SK-N-SH (cell line): ENCODE measurements at regions not wholly inside any gene's neighbourhood (a gene's known extent, or its start where the extent isn't known, plus 50 kb on each side); places are given as distances from the start of the nearest gene placed in this dataset.
A peak's percentile ranks its signal among the peaks of the same experiment; 100 is the strongest.

ENCODE experiments used
- CTCF ChIA-PET: fragments of 300-600, 350-600 bp; formaldehyde crosslinking; extraction: SDS; loops from one replicate; lab custom pipeline; 2021; lab: Yijun Ruan, JAX
- POLR2A ChIA-PET: fragments of 350-600 bp; sonication (Branson Sonifier 250); formaldehyde crosslinking; extraction: SDS; loops from one replicate; lab custom pipeline; 2020; ENCODE audit warnings: antibody characterized with exemption, inconsistent platforms; lab: Yijun Ruan, JAX
- DNase-seq: peaks from one replicate; pipeline ENCODE4 v3.0.0; 2012
- H2AFZ ChIP-seq: fragments of 200-600 bp; sonication (generic); 2 replicates; pipeline ENCODE4 v1.8.1; 2016; ENCODE audit warnings: antibody characterized with exemption, mild to moderate bottlenecking, low read depth
- H3F3A ChIP-seq: fragments of 200-600 bp; sonication (generic); replicated peaks from 2 replicates; pipeline ENCODE3; 2016; ENCODE audit warnings: antibody characterized with exemption, mild to moderate bottlenecking; ENCODE audit not compliant: insufficient read depth
- H3K27ac ChIP-seq, 2 experiments: fragments of 200-500 bp in 1 of 2; fragments of 200-600 bp in 1 of 2; sonication (Bioruptor generic) in 1 of 2; sonication (generic), shearing (Covaris generic) in 1 of 2; 2 replicates each; pipeline versions ENCODE4 v1.5.1 to v1.6.1; 2014 to 2016; ENCODE audit warnings: low read depth in 2 of 2, inconsistent platforms in 1 of 2, low read length in 1 of 2, mild to moderate bottlenecking in 1 of 2, mixed read lengths in 1 of 2
- H3K27me3 ChIP-seq: fragments of 200-600 bp; sonication (generic), shearing (Covaris generic); 2 replicates; pipeline ENCODE4 v1.6.1; 2016; ENCODE audit warnings: mixed run types; ENCODE audit not compliant: insufficient read depth
- H3K36me3 ChIP-seq, 2 experiments: fragments of 200-500 bp in 1 of 2; fragments of 200-600 bp in 1 of 2; sonication (Bioruptor generic) in 1 of 2; sonication (generic) in 1 of 2; replicated peaks in 1 of 2; 2 replicates each; pipeline versions ENCODE3 to v1.5.1; 2014 to 2016; ENCODE audit warnings: low read length in 1 of 2, mild to moderate bottlenecking in 1 of 2; ENCODE audit not compliant: insufficient read depth in 2 of 2, control insufficient read depth in 1 of 2
- H3K4me1 ChIP-seq, 2 experiments: fragments of 200-500 bp in 1 of 2; fragments of 200-600 bp in 1 of 2; sonication (Bioruptor generic) in 1 of 2; sonication (generic), shearing (Covaris generic) in 1 of 2; 2 replicates each; pipeline versions ENCODE4 v1.5.1 to v1.6.1; 2014 to 2016; ENCODE audit warnings: low read depth in 1 of 2, low read length in 1 of 2, mixed run types in 1 of 2; ENCODE audit not compliant: insufficient read depth in 2 of 2, control insufficient read depth in 1 of 2
- H3K4me2 ChIP-seq: fragments of 200-600 bp; sonication (generic), shearing (Covaris generic); 2 replicates; pipeline ENCODE4 v1.6.1; 2017; ENCODE audit warnings: mixed run types
- H3K4me3 ChIP-seq, 2 experiments: fragments of 200-500 bp in 1 of 2; fragments of 200-600 bp in 1 of 2; sonication (Bioruptor generic) in 1 of 2; sonication (generic), shearing (Covaris generic) in 1 of 2; 2 replicates each; pipeline versions ENCODE4 v1.5.1 to v1.8.1; 2014 to 2016; ENCODE audit warnings: low read depth in 2 of 2, inconsistent platforms in 1 of 2, low read length in 1 of 2, mild to moderate bottlenecking in 1 of 2, mixed read lengths in 1 of 2, moderate library complexity in 1 of 2
- H3K79me2 ChIP-seq: fragments of 200-600 bp; sonication (generic); 2 replicates; pipeline ENCODE4 v1.8.1; 2017; ENCODE audit warnings: mild to moderate bottlenecking; ENCODE audit not compliant: insufficient read depth
- H3K9ac ChIP-seq: fragments of 200-600 bp; sonication (generic); 2 replicates; pipeline ENCODE4 v1.6.1; 2017; ENCODE audit warnings: mixed run types
- H3K9me2 ChIP-seq: fragments of 200-600 bp; sonication (generic); 2 replicates; pipeline ENCODE4 v1.6.1; 2017; ENCODE audit warnings: mixed run types
- H3K9me3 ChIP-seq: fragments of 200-600 bp; sonication (generic); 2 replicates; pipeline ENCODE4 v1.6.1; 2017; ENCODE audit warnings: mixed run types, mild to moderate bottlenecking, moderate library complexity
- H4K20me1 ChIP-seq: fragments of 200-600 bp; sonication (generic); 2 replicates; pipeline ENCODE4 v1.6.1; 2017; ENCODE audit warnings: mild to moderate bottlenecking, mixed run types; ENCODE audit not compliant: insufficient read depth
- EZH2phosphoT487 ChIP-seq: fragments of 200-600 bp; sonication (generic); IDR thresholded peaks from 2 replicates; pipeline ENCODE4 v1.6.1; 2017; ENCODE audit warnings: low read depth, mixed run types, mild to moderate bottlenecking, antibody characterized with exemption, moderate library complexity, borderline replicate concordance
- FOSL2 ChIP-seq: IDR thresholded peaks from 2 replicates; pipeline ENCODE4 v1.4.0; 2012; ENCODE audit warnings: low read depth, mild to moderate bottlenecking, moderate library complexity, borderline replicate concordance
- FOXM1 ChIP-seq: IDR thresholded peaks from 2 replicates; pipeline ENCODE4 v1.4.0; 2012; ENCODE audit warnings: low read depth, mild to moderate bottlenecking
- MXI1 ChIP-seq: IDR thresholded peaks from 2 replicates; pipeline ENCODE4 v1.6.1; 2012; ENCODE audit warnings: mild to moderate bottlenecking, low read depth, low read length, improper control_type of control experiment
- NFIC ChIP-seq: IDR thresholded peaks from 2 replicates; pipeline ENCODE4 v1.4.0; 2012; ENCODE audit warnings: borderline replicate concordance
- NRF1 ChIP-seq: IDR thresholded peaks from 2 replicates; pipeline ENCODE4 v1.6.1; 2012; ENCODE audit warnings: low read depth, mild to moderate bottlenecking, low read length
- PBX3 ChIP-seq: IDR thresholded peaks from 2 replicates; pipeline ENCODE4; 2012
- RCOR1 ChIP-seq: fragments of 150-350 bp; IDR thresholded peaks from 2 replicates; pipeline ENCODE4 v1.6.1; 2017; ENCODE audit warnings: antibody characterized with exemption, low read length
- RFX5 ChIP-seq: IDR thresholded peaks from 2 replicates; pipeline ENCODE4 v1.6.1; 2012; ENCODE audit warnings: mild to moderate bottlenecking, improper control_type of control experiment, low read length
- SIN3A ChIP-seq: IDR thresholded peaks from 2 replicates; pipeline ENCODE4 v1.6.1; 2012; ENCODE audit warnings: low read depth, mild to moderate bottlenecking, low read length, moderate library complexity, borderline replicate concordance
- SMC3 ChIP-seq: IDR thresholded peaks from 2 replicates; pipeline ENCODE4 v1.6.1; 2012; ENCODE audit warnings: low read depth, low read length, improper control_type of control experiment
- TCF12 ChIP-seq: IDR thresholded peaks from 2 replicates; pipeline ENCODE4 v1.4.0; 2012
- WGBS: methylation state at CpG from one replicate; pipeline ENCODE4 v1.1.6; 2017; ENCODE audit warnings: low lambda C conversion rate; 5-methylcytosine and 5-hydroxymethylcytosine counted together
- TF ChIP-seq, protein P1 (sequence below): IDR thresholded peaks from 2 replicates; pipeline ENCODE4 v1.6.1; 2012; ENCODE audit warnings: mild to moderate bottlenecking, low read depth, low read length, moderate library complexity

- Histone ChIP-seq H4K20me1 (no peaks in the 10 kb centered on the region), H3K4me1 (no peaks in the 10 kb centered on the region), H3F3A (no peaks in the 10 kb centered on the region), H3K9me3 (no peaks in the 10 kb centered on the region), H3K4me3 (no peak overlapping the region), H3K27me3 (no peaks in the 10 kb centered on the region), H3K27ac (no peak overlapping the region), H3K36me3 (no peaks in the 10 kb centered on the region), H2AFZ (no peak overlapping the region), H3K4me2 (no peak overlapping the region), H3K79me2 (no peaks in the 10 kb centered on the region), H3K9ac (no peak overlapping the region), H3K9me2 (no peaks in the 10 kb centered on the region)
- DNase-seq: no peak
- TF ChIP-seq TCF12: no peak
- TF ChIP-seq FOSL2: no peak
- TF ChIP-seq SMC3: no peak
- no peak for TF ChIP-seq NFIC
- TF ChIP-seq EZH2phosphoT487: no peak
- TF ChIP-seq, protein P1, sequence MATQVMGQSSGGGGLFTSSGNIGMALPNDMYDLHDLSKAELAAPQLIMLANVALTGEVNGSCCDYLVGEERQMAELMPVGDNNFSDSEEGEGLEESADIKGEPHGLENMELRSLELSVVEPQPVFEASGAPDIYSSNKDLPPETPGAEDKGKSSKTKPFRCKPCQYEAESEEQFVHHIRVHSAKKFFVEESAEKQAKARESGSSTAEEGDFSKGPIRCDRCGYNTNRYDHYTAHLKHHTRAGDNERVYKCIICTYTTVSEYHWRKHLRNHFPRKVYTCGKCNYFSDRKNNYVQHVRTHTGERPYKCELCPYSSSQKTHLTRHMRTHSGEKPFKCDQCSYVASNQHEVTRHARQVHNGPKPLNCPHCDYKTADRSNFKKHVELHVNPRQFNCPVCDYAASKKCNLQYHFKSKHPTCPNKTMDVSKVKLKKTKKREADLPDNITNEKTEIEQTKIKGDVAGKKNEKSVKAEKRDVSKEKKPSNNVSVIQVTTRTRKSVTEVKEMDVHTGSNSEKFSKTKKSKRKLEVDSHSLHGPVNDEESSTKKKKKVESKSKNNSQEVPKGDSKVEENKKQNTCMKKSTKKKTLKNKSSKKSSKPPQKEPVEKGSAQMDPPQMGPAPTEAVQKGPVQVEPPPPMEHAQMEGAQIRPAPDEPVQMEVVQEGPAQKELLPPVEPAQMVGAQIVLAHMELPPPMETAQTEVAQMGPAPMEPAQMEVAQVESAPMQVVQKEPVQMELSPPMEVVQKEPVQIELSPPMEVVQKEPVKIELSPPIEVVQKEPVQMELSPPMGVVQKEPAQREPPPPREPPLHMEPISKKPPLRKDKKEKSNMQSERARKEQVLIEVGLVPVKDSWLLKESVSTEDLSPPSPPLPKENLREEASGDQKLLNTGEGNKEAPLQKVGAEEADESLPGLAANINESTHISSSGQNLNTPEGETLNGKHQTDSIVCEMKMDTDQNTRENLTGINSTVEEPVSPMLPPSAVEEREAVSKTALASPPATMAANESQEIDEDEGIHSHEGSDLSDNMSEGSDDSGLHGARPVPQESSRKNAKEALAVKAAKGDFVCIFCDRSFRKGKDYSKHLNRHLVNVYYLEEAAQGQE: no peak
- ChIA-PET CTCF (no interaction called here), POLR2A (no interaction called here)
- WGBS: 60% methylated on average over 2 of the region's 2 CpGs
Measured at GRCh38 chr5:109935833-109936490, 246.2 kb downstream of the MAN2A1 start.

DNA sequence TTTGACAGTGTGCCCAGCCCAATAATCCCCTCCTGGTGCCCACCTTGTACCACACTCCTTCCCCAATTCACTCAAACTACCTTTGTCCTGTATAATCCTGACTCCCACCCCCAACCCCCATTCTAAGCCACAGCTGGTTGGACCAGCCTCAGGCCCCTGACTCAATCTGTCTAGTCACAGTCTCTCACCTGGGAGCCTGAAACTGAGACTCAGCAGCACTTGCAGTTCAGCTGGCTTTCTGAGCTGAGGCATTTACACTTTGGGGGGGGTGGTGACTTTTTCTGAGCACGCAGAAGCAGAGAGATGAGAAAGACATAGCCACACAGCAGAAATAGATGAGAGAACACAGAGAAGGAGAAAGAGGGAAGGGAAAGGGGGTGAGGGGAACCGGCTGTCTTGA is 247.3 kb downstream of the MAN2A1 start:
- Histone ChIP-seq H3K79me2 (no peaks in the 10 kb centered on the region), H2AFZ (no peak overlapping the region), H3K27ac (no peak overlapping the region), H3K36me3 (no peaks in the 10 kb centered on the region), H3K4me2 (no peak overlapping the region), H3K4me1 (no peaks in the 10 kb centered on the region; a peak in 1 of 4 replicates), H3K4me3 (peak overlapping the region in 1 of 2 experiments; percentile 16; a peak in 1 of 4 replicates), H3K9me2 (no peaks in the 10 kb centered on the region), H3F3A (no peaks in the 10 kb centered on the region), H4K20me1 (no peaks in the 10 kb centered on the region), H3K9ac (no peak overlapping the region), H3K9me3 (no peaks in the 10 kb centered on the region), H3K27me3 (no peaks in the 10 kb centered on the region)
- TF ChIP-seq RCOR1: no peak
- no peak for TF ChIP-seq SIN3A
- no peak for TF ChIP-seq PBX3
- TF ChIP-seq NRF1: no peak
- TF ChIP-seq MXI1: no peak
- no peak for TF ChIP-seq FOXM1
- no peak for TF ChIP-seq RFX5
- CTCF ChIA-PET: no interaction called here
- POLR2A ChIA-PET: no interaction called here
- 83% methylated on average over 2 of the region's 2 CpGs for WGBS
- DNase-seq: no peak
